Psoas muscle (tissue), 7 donors: ENCODE measurements at regions not wholly inside any gene's neighbourhood (a gene's known extent, or its start where the extent isn't known, plus 50 kb on each side); places are given as distances from the start of the nearest gene placed in this dataset.

Experiments used
- ATAC-seq, 4 donors: fragments of 200-7000 bp; cut with Tn5 transposase; one replicate each; pipeline ENCODE4 v1.9.1; 2020; ENCODE audit warnings: moderate library complexity in 3 of 4, mild to moderate bottlenecking in 2 of 4
- DNase-seq, 2 donors: peaks; one replicate each; pipeline ENCODE4 v3.0.0-alpha.2; 2020
- H3K27ac ChIP-seq: fragments of 200-600 bp; one replicate; pipeline ENCODE4 v1.8.0; 2022
- H3K27me3 ChIP-seq, 3 donors: fragments of 200-600 bp in 1 of 3; one replicate each; pipeline versions ENCODE4 v1.6.1 to v1.8.0; 2013 to 2022; ENCODE audit warnings: low read length in 2 of 3, mild to moderate bottlenecking in 2 of 3, moderate library complexity in 1 of 3; ENCODE audit not compliant: insufficient read depth in 3 of 3
- H3K36me3 ChIP-seq, 2 donors: fragments of 200-600 bp in 1 of 2; one replicate each; pipeline versions ENCODE4 v1.6.1 to v1.8.0; 2013 to 2022; ENCODE audit warnings: low read depth in 1 of 2, mild to moderate bottlenecking in 1 of 2, moderate library complexity in 1 of 2; ENCODE audit not compliant: insufficient read depth in 1 of 2
- H3K4me1 ChIP-seq: fragments of 200-600 bp; one replicate; pipeline ENCODE4 v1.8.0; 2022
- H3K4me3 ChIP-seq: fragments of 200-600 bp; one replicate; pipeline ENCODE4 v1.8.0; 2022; ENCODE audit warnings: mild to moderate bottlenecking
- H3K9me3 ChIP-seq: fragments of 200-600 bp; one replicate; pipeline ENCODE4 v1.8.0; 2022
- WGBS, 3 donors: extraction: QIAGEN DNeasy Blood & Tissue Kit; methylation state at CpG; one replicate each; pipeline versions ENCODE4 v1.1.6 to v1.1.7; 2013; 5-methylcytosine and 5-hydroxymethylcytosine counted together
- intact Hi-C, 2 donors: fragments of 100-400 bp; cut with DNase I; formaldehyde crosslinking; loops; one replicate each; pipeline versions ENCODE4 v1.11.0 to v1.14.2; 2022
- TF ChIP-seq, protein P1 (sequence below): fragments of 200-600 bp; IDR thresholded peaks from one replicate; pipeline ENCODE4 v1.8.0; 2022; ENCODE audit warnings: antibody characterized with exemption
- donor health status: healthy with polysubstance abuse.
- donor health status: DM: no; HTN: no; CAD: no; lungs with moderate emphysema.
- donor health status: Bipolar disorder and iron deficiency.
- donor health status: healthy.
- donor health status: DM: yes; HTN: yes; CAD: no.
- donor health status: DM: no; HTN: no; CAD: no.
- donor health status: DM: yes; HTN: yes; CAD: no.

DNA sequence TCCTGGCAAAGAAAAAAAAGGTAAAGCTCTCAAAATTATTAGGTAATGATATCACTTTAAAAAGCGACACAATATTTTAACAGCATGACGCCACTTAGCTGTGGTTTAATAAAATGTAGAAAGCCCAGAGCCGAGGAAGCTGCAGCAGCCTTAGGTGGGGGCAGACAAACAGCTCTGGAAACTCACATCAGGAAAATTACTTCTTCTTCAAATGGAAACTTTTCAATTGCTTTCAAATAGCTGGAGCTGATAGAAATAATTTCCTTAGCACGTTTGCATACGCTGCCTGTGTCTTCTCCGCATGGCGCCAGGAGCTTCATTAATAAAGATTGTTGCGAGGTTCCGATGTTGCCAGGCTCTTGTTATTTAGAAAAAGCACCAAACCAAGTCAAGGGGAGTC is 835.3 kb upstream of the EEF2KMT start:
- DNase-seq (no peak), ATAC-seq (no peak)
- TF ChIP-seq, protein P1, sequence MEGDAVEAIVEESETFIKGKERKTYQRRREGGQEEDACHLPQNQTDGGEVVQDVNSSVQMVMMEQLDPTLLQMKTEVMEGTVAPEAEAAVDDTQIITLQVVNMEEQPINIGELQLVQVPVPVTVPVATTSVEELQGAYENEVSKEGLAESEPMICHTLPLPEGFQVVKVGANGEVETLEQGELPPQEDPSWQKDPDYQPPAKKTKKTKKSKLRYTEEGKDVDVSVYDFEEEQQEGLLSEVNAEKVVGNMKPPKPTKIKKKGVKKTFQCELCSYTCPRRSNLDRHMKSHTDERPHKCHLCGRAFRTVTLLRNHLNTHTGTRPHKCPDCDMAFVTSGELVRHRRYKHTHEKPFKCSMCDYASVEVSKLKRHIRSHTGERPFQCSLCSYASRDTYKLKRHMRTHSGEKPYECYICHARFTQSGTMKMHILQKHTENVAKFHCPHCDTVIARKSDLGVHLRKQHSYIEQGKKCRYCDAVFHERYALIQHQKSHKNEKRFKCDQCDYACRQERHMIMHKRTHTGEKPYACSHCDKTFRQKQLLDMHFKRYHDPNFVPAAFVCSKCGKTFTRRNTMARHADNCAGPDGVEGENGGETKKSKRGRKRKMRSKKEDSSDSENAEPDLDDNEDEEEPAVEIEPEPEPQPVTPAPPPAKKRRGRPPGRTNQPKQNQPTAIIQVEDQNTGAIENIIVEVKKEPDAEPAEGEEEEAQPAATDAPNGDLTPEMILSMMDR: no peak
- Histone ChIP-seq H3K4me3 (no peak overlapping the region), H3K27me3 (no peaks in the 10 kb centered on the region), H3K4me1 (no peaks in the 10 kb centered on the region), H3K36me3 (no peaks in the 10 kb centered on the region), H3K27ac (no peak overlapping the region), H3K9me3 (no peaks in the 10 kb centered on the region)
- WGBS, 3 donors: 57 to 61% (median 60%) methylated on average over 9 of the region's 9 CpGs
- intact Hi-C loops: no loop called here

DNA sequence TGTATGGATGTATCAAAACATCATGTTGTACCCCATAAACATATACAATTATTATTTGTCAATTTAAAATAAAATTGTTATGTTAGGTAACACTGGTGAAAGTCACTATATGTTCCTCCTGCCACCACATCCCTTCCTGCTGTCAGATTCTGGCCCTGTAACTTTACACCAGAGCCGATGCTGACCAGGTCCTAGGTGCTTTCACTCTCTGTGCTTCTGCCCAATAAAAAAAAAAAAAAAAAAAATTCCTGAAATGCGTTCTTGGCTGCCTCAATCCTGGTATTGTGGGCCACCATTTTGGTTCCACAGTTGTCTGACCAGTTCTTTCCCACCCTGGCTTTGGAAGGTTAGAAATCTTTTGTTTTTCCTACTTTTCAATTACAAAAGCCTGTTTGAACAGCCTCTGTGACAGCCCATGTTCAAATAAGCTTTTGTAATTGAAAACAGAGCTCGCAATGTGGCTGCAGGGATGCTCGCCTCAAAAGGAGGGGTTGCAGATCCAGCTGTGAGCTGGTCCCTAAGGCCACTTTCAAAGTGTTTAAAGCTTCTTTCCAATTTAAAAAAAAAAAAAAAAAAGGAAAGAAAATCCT is 831.0 kb upstream of the EEF2KMT start:
- no peak for DNase-seq
- Histone ChIP-seq H3K9me3 (no peaks in the 10 kb centered on the region), H3K4me3 (no peak overlapping the region), H3K27ac (no peak overlapping the region), H3K27me3 (peaks cover 0 to 2% (median 1%) of the 10 kb centered on the region in 3 donors), H3K36me3 (no peaks in the 10 kb centered on the region), H3K4me1 (no peaks in the 10 kb centered on the region)
- intact Hi-C loops: no loop called here
- ATAC-seq: no peak
- TF ChIP-seq, protein P1: no peak
- 1 to 13% (median 9%) methylated on average over 4 of the region's 4 CpGs for WGBS, 3 donors

DNA sequence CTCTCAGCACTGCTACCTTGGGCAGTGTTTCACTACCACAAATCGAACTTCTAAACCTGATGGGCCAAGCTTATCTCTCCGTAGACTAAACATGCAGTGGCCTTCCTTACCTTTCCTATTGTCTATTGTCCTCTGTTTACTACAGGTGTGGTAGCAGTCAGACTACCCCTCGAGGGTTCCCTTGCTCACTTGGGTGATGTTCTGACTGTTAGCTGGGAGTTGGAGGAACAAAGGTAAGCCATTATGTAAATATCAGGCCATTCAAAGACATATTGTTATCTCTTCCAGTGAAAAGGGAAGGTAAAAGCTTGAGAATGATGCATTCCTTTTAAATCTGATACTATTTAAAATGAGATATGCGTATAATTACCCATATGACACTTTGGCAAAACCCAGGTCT is 828.3 kb upstream of the EEF2KMT start:
- ATAC-seq (no peak), DNase-seq (no peak)
- no peaks in the 10 kb centered on the region for H3K36me3 ChIP-seq
- H3K27ac ChIP-seq: no peak overlapping the region
- 53 to 66% (median 63%) methylated on average over 4 of the region's 4 CpGs for WGBS, 3 donors
- H3K27me3 ChIP-seq: peaks cover 0 to 2% (median 1%) of the 10 kb centered on the region in 3 donors
- no peaks in the 10 kb centered on the region for H3K9me3 ChIP-seq
- no peaks in the 10 kb centered on the region for H3K4me1 ChIP-seq
- H3K4me3 ChIP-seq: no peak overlapping the region
- TF ChIP-seq, protein P1: no peak
- intact Hi-C loops: no loop called here

DNA sequence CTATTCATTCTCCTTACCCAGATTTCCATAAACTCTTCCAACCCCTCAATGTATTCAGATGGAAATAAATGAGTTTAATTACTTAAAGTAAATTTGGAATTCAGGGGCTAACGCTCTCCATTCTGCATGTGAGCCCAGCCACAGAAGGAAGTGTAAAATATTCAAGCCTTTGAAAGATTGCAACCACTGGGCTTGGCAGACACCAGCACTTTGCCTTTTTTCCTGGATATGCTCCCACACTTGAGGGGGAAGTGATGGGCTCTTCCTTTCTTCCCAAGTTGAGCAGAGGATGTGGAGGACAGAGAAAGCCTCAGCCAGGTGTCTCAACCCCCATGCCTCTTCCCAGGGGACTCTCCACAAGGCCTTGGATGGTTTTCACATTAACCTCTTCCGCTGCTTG is 825.1 kb upstream of the EEF2KMT start:
- DNase-seq: no peak
- Histone ChIP-seq H3K36me3 (no peaks in the 10 kb centered on the region), H3K27me3 (peaks cover 0 to 2% (median 1%) of the 10 kb centered on the region in 3 donors), H3K4me1 (no peaks in the 10 kb centered on the region), H3K9me3 (no peaks in the 10 kb centered on the region), H3K4me3 (no peak overlapping the region), H3K27ac (no peak overlapping the region)
- 60 to 66% (median 60%) methylated on average over 2 of the region's 2 CpGs for WGBS, 3 donors
- TF ChIP-seq, protein P1: no peak
- ATAC-seq: no peak
- intact Hi-C loops: no loop called here

DNA sequence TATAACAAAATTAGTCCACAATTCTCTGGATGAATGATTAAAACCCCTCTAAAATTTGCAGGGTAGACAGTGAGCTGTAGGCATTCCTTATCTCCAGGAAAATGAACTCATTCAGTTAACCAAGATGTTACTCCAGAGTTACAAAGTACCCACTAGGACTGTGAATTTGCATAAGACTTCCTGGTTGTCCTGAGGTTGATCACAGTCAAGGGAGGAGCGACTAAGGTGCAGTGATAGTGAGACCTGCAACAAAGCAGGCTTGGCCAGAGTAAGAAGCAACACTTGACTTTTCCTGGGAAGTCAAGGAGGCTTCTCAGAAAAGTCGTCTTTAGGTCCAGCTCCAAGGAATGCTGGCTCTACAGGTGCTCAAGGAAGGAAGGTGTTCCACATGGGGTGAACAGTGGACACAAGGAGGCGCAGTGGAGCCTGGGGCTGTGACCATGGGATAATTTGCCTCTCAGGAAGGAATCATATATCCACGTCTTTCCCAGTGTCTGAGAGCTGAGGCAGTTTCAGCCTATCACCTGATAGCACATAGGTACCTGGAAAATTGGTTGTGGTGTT is 821.1 kb upstream of the EEF2KMT start:
- H3K27ac ChIP-seq: no peak overlapping the region
- intact Hi-C loops: no loop called here
- 47 to 56% (median 50%) methylated on average over 4 of the region's 4 CpGs for WGBS, 3 donors
- H3K4me3 ChIP-seq: no peak overlapping the region
- ATAC-seq: no peak
- H3K4me1 ChIP-seq: no peaks in the 10 kb centered on the region
- H3K9me3 ChIP-seq: no peaks in the 10 kb centered on the region
- TF ChIP-seq, protein P1: no peak
- H3K27me3 ChIP-seq: no peaks in the 10 kb centered on the region
- no peaks in the 10 kb centered on the region for H3K36me3 ChIP-seq
- no peak for DNase-seq
